K562 (cell line): ENCODE measurements at regions not wholly inside any gene's neighbourhood (a gene's known extent, or its start where the extent isn't known, plus 50 kb on each side); places are given as distances from the start of the nearest gene placed in this dataset.

Experiments used
- ATAC-seq: fragments of 200-7000 bp; cut with Tn5 transposase; 3 replicates; pipeline ENCODE4 v1.9.1; 2020; ENCODE audit warnings: moderate library complexity
- BruUV-seq: library from RNA; stranded (reverse); fragments of 400-500 nt; replicated peaks from 2 replicates; lab custom pipeline; 2021; lab: Mats Ljungman, UMichigan
- CTCF ChIA-PET: fragments of 300-600 bp; formaldehyde crosslinking; extraction: SDS; loops from one replicate; lab custom pipeline; 2021; ENCODE audit warnings: low intra/inter-chr PET ratio; lab: Yijun Ruan, JAX
- POLR2A ChIA-PET: fragments of 300-600, 350-650 bp; sonication (Branson Sonifier 250); formaldehyde crosslinking; extraction: SDS; loops from one replicate; lab custom pipeline; 2021; ENCODE audit warnings: antibody characterized with exemption, inconsistent platforms; lab: Yijun Ruan, JAX
- DNase-seq, 4 experiments: peaks; one replicate each; pipeline versions ENCODE4 v3.0.0 to v3.0.0-alpha.2; 2011 to 2018; ENCODE audit warnings: low spot score in 3 of 4, mixed read lengths in 3 of 4; ENCODE audit errors: extremely low read depth in 1 of 4
- FAIRE-seq: peaks from 2 replicates; lab custom pipeline; 2011; peaks lifted over from hg19 to GRCh38; lab: Jason Lieb, UNC
- H2AFZ ChIP-seq: 2 replicates; pipeline ENCODE4 v1.6.0; 2011; ENCODE audit warnings: low read depth, low read length, control low read depth, inconsistent platforms
- H3K27ac ChIP-seq: fragments of 200-600 bp; 3 replicates; pipeline ENCODE4 v1.8.0; 2011; ENCODE audit warnings: low read depth, mild to moderate bottlenecking, control low read depth, inconsistent platforms, low read length, moderate library complexity, mixed read lengths; ENCODE audit errors: extremely low read depth
- H3K27me3 ChIP-seq, 2 experiments: fragments of 300-600 bp in 1 of 2; 2 replicates in 1 of 2; 3 replicates in 1 of 2; pipeline versions ENCODE4 v1.6.0 to v1.8.0; 2011; ENCODE audit warnings: inconsistent platforms in 2 of 2, low read length in 2 of 2, mild to moderate bottlenecking in 1 of 2, mixed read lengths in 1 of 2, moderate library complexity in 1 of 2; ENCODE audit not compliant: control insufficient read depth in 2 of 2, insufficient read depth in 2 of 2
- H3K36me3 ChIP-seq: fragments of 300-600 bp; 3 replicates; pipeline ENCODE4 v1.8.0; 2011; ENCODE audit warnings: mild to moderate bottlenecking, low read length, inconsistent platforms; ENCODE audit not compliant: control insufficient read depth, insufficient read depth
- H3K4me1 ChIP-seq, 2 experiments: fragments of 200-600 bp in 1 of 2; replicated peaks in 1 of 2; 2 replicates in 1 of 2; 3 replicates in 1 of 2; pipeline versions ENCODE4 v1.5.1 to v1.8.0; 2011; ENCODE audit warnings: inconsistent platforms in 2 of 2, low read length in 2 of 2, mild to moderate bottlenecking in 1 of 2, mixed read lengths in 1 of 2, moderate library complexity in 1 of 2; ENCODE audit not compliant: control insufficient read depth in 2 of 2, insufficient read depth in 2 of 2
- H3K4me2 ChIP-seq: 2 replicates; pipeline ENCODE4 v1.6.1; 2011; ENCODE audit warnings: low read length, control low read depth, inconsistent platforms, mixed read lengths; ENCODE audit not compliant: insufficient read depth
- H3K4me3 ChIP-seq: fragments of 200-600 bp; sonication (generic), shearing (Covaris generic); 2 replicates; pipeline ENCODE4 v1.5.1; 2016; ENCODE audit warnings: control low read depth, inconsistent platforms
- H3K79me2 ChIP-seq: fragments of 200-600 bp; 3 replicates; pipeline ENCODE4 v1.8.0; 2011; ENCODE audit warnings: low read length, inconsistent platforms; ENCODE audit not compliant: control insufficient read depth, insufficient read depth
- H3K9ac ChIP-seq, 2 experiments: 2 replicates each; pipeline versions ENCODE4 v1.6.0 to v1.6.1; 2011; ENCODE audit warnings: low read depth in 2 of 2, low read length in 2 of 2, control low read depth in 1 of 2, inconsistent platforms in 1 of 2, mild to moderate bottlenecking in 1 of 2, mixed read lengths in 1 of 2; ENCODE audit not compliant: insufficient read depth in 1 of 2
- H3K9me1 ChIP-seq: one replicate; pipeline ENCODE4 v1.6.0; 2011; ENCODE audit warnings: inconsistent platforms, mild to moderate bottlenecking, low read length, moderate library complexity; ENCODE audit not compliant: control insufficient read depth, insufficient read depth
- H3K9me3 ChIP-seq: replicated peaks from 2 replicates; pipeline ENCODE4 v1.5.1; 2011; ENCODE audit warnings: low read depth, low read length, inconsistent platforms; ENCODE audit not compliant: control insufficient read depth, insufficient read depth
- H4K20me1 ChIP-seq: replicated peaks from 2 replicates; pipeline ENCODE4 v1.6.1; 2011; ENCODE audit warnings: low read length, inconsistent platforms, mixed read lengths; ENCODE audit not compliant: control insufficient read depth, insufficient read depth
- BCOR ChIP-seq: fragments of 450-650 bp; IDR thresholded peaks from 2 replicates; pipeline ENCODE4 v1.6.1; 2016
- EGR1 ChIP-seq: fragments of 450-650 bp; conservative IDR thresholded peaks from 2 replicates; pipeline ENCODE4 v1.6.1; 2017; ENCODE audit warnings: mild to moderate bottlenecking
- NR2C1 ChIP-seq, 2 experiments: fragments of 450-650 bp; IDR thresholded peaks; 2 replicates each; pipeline ENCODE4 v1.6.1; 2017; ENCODE audit warnings: mild to moderate bottlenecking in 2 of 2, antibody characterized with exemption in 1 of 2, inconsistent platforms in 1 of 2, missing compliant biosample characterization in 1 of 2, missing genetic modification characterization in 1 of 2
- TGIF2 ChIP-seq: sonication (generic); formaldehyde crosslinking; IDR thresholded peaks from 2 replicates; pipeline ENCODE4 v1.8.1; 2022; ENCODE audit warnings: mild to moderate bottlenecking, missing genetic modification reagents, moderate library complexity
- ZC3H8 ChIP-seq: fragments of 450-650 bp; IDR thresholded peaks from 2 replicates; pipeline ENCODE4 v1.6.1; 2017
- ZNF830 ChIP-seq: fragments of 250-450 bp; sonication (Bioruptor Pico); IDR thresholded peaks from 2 replicates; pipeline ENCODE4 v1.5.0; 2021; ENCODE audit warnings: mild to moderate bottlenecking
- WGBS: fragments of 100-300 bp; shearing (Covaris generic); methylation state at CpG from one replicate; pipeline ENCODE4 v1.1.6; 2016; ENCODE audit warnings: low coverage, mixed read lengths; ENCODE audit not compliant: insufficient coverage; ENCODE audit errors: missing lambda C conversion rate; 5-methylcytosine and 5-hydroxymethylcytosine counted together
- in situ Hi-C: fragments of 300-500 bp; cut with MboI; formaldehyde crosslinking; loops from 4 replicates; pipeline ENCODE4 v1.15.0; 2018; ENCODE audit warnings: inconsistent platforms, mixed read lengths
- intact Hi-C: fragments of 100-400 bp; cut with micrococcal nuclease; formaldehyde crosslinking; loops from 2 replicates; pipeline ENCODE4 v1.14.2; 2022
- TF ChIP-seq, protein P1 (sequence below): fragments of 250-450 bp; sonication (Bioruptor Pico); IDR thresholded peaks from 2 replicates; pipeline ENCODE4 v1.4.0; 2020
- TF ChIP-seq, protein P2 (sequence below), 2 experiments: fragments of 450-650 bp; IDR thresholded peaks; 2 replicates each; pipeline ENCODE4 v1.6.1; 2016; ENCODE audit warnings: mild to moderate bottlenecking in 2 of 2, borderline replicate concordance in 1 of 2, low read depth in 1 of 2, moderate library complexity in 1 of 2

DNA sequence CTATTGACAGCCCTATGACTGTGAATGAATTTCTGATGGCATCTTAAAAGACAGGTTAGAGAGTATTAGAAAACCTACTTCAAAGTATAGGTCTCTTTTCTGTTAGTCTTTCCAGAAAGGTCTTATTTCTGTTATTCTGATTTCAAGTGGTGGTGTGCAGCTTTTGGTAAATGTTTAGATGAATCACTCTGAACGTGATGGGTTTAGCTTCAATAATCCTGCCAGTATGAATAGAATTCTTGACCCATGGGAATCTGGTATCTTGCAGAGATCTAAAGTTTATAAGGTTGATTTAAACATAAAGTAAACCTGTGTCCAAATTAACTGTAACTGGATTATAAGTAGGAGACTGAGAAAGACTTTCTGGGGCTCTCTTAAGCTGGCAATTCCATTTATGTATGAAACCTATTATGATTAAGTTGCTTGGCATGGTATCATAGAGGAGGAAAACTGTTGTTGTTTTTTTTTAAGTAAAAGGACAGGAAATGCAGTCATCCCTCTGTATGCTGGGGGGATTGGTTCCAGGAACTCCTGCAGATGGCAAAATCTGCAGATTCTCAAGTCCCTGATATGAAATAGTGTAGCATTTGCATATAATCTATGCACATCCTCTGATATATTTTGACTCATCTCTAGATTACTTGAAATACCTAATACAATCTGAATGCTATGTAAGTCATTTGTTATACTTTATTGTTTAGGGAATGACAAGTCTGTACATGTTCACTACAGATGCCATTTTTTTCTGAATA lies 77.0 kb upstream of the ADAMTS19 start:
- no peaks in the 10 kb centered on the region for H3K9me3 ChIP-seq
- no peaks in the 10 kb centered on the region for H3K27me3 ChIP-seq
- H3K4me3 ChIP-seq, result no peak overlapping the region
- no TSS peak for BruUV-seq
- CTCF ChIA-PET, result no interaction called here
- H3K4me1 ChIP-seq, result no peaks in the 10 kb centered on the region
- H3K79me2 ChIP-seq, result no peaks in the 10 kb centered on the region
- H3K27ac ChIP-seq, result no peak overlapping the region
- no peak overlapping the region for H3K9ac ChIP-seq
- POLR2A ChIA-PET, result no interaction called here
- DNase-seq (no peak), FAIRE-seq (no peak), ATAC-seq (no peak)
- H4K20me1 ChIP-seq, result no peaks in the 10 kb centered on the region
- 0% methylated on average over 1 of the region's 1 CpG for WGBS
- in situ Hi-C loops (no loop called here), intact Hi-C loops (no loop called here)
- no peak overlapping the region for H3K4me2 ChIP-seq
- no peaks in the 10 kb centered on the region for H3K36me3 ChIP-seq
- H3K9me1 ChIP-seq, result no peaks in the 10 kb centered on the region
- H2AFZ ChIP-seq, result no peak overlapping the region
- TF ChIP-seq, protein P1, sequence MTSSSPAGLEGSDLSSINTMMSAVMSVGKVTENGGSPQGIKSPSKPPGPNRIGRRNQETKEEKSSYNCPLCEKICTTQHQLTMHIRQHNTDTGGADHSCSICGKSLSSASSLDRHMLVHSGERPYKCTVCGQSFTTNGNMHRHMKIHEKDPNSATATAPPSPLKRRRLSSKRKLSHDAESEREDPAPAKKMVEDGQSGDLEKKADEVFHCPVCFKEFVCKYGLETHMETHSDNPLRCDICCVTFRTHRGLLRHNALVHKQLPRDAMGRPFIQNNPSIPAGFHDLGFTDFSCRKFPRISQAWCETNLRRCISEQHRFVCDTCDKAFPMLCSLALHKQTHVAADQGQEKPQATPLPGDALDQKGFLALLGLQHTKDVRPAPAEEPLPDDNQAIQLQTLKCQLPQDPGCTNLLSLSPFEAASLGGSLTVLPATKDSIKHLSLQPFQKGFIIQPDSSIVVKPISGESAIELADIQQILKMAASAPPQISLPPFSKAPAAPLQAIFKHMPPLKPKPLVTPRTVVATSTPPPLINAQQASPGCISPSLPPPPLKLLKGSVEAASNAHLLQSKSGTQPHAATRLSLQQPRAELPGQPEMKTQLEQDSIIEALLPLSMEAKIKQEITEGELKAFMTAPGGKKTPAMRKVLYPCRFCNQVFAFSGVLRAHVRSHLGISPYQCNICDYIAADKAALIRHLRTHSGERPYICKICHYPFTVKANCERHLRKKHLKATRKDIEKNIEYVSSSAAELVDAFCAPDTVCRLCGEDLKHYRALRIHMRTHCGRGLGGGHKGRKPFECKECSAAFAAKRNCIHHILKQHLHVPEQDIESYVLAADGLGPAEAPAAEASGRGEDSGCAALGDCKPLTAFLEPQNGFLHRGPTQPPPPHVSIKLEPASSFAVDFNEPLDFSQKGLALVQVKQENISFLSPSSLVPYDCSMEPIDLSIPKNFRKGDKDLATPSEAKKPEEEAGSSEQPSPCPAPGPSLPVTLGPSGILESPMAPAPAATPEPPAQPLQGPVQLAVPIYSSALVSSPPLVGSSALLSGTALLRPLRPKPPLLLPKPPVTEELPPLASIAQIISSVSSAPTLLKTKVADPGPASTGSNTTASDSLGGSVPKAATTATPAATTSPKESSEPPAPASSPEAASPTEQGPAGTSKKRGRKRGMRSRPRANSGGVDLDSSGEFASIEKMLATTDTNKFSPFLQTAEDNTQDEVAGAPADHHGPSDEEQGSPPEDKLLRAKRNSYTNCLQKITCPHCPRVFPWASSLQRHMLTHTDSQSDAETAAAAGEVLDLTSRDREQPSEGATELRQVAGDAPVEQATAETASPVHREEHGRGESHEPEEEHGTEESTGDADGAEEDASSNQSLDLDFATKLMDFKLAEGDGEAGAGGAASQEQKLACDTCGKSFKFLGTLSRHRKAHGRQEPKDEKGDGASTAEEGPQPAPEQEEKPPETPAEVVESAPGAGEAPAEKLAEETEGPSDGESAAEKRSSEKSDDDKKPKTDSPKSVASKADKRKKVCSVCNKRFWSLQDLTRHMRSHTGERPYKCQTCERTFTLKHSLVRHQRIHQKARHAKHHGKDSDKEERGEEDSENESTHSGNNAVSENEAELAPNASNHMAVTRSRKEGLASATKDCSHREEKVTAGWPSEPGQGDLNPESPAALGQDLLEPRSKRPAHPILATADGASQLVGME (CRISPR knock-in tag), result no peak
- TF ChIP-seq EGR1, result no peak
- TF ChIP-seq, protein P2, sequence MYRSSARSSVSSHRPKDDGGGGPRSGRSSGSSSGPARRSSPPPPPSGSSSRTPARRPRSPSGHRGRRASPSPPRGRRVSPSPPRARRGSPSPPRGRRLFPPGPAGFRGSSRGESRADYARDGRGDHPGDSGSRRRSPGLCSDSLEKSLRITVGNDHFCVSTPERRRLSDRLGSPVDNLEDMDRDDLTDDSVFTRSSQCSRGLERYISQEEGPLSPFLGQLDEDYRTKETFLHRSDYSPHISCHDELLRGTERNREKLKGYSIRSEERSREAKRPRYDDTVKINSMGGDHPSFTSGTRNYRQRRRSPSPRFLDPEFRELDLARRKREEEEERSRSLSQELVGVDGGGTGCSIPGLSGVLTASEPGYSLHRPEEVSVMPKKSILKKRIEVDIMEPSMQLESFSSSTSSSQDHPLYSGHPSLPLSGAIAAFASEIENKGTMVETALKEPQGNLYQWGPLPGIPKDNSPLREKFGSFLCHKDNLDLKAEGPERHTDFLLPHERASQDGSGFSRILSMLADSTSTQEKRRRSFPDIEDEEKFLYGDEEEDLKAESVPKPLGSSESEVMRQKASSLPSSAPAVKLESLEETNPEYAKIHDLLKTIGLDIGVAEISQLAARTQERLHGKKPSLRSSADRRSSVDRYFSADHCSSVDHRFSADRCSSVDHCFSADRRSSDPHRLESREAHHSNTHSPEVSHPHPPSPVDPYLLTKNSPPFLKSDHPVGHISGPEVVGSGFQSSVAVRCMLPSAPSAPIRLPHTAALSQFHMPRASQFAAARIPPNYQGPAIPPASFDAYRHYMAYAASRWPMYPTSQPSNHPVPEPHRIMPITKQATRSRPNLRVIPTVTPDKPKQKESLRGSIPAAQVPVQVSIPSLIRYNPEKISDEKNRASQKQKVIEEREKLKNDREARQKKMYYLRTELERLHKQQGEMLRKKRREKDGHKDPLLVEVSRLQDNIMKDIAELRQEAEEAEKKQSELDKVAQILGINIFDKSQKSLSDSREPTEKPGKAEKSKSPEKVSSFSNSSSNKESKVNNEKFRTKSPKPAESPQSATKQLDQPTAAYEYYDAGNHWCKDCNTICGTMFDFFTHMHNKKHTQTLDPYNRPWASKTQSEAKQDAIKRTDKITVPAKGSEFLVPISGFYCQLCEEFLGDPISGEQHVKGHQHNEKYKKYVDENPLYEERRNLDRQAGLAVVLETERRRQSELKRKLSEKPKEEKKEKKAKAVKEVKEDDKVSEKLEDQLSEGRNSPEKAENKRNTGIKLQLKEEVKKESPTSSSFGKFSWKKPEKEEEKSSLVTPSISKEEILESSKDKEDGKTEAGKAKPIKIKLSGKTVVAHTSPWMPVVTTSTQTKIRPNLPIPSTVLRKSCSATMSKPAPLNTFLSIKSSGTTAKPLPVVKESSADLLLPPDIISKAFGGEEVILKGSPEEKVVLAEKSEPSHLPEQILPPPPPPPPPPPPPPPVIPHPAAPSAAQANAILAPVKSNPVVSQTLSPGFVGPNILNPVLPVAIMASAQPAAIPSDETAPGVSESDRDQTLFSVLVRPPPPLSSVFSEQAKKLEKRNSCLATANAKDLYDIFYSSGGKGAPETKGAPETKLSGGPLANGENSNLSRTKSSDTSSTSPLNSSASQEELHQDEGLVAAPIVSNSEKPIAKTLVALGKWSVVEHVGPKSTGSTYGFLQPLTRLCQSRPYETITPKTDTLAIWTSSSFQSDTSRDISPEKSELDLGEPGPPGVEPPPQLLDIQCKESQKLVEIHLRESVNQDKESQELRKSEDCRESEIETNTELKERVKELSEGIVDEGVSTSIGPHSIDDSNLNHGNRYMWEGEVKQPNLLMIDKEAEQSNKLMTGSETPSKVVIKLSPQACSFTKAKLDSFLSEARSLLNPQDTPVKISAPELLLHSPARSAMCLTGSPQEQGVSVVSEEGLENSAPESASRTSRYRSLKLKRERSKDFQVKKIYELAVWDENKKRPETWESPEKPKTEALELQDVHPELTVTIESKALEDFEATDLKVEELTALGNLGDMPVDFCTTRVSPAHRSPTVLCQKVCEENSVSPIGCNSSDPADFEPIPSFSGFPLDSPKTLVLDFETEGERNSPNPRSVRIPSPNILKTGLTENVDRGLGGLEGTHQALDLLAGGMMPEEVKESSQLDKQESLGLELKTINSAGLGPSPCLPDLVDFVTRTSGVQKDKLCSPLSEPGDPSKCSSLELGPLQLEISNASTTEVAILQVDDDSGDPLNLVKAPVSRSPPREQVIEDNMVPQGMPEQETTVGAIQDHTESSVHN (IDR thresholded peaks at IDR 0.05; ENCODE audit: borderline replicate concordance in 1 of 2, low read depth in 1 of 2), result no peak
- no peak for TF ChIP-seq ZNF830 (CRISPR knock-in tag)
- TF ChIP-seq ZC3H8, result no peak
- TF ChIP-seq NR2C1 (IDR thresholded peaks at IDR 0.05), result no peak
- TF ChIP-seq NR2C1 (tag; IDR thresholded peaks at IDR 0.05), result no peak
- no peak for TF ChIP-seq TGIF2 (CRISPR knock-in tag)
- no peak for TF ChIP-seq BCOR
